Dedifferentiated amniotic fluid mesenchymal stem cell (primary cell): ENCODE measurements at regions not wholly inside any gene's neighbourhood (a gene's known extent, or its start where the extent isn't known, plus 50 kb on each side); places are given as distances from the start of the nearest gene placed in this dataset.
"Not testable (repeated sequence)": the region's sequence is repeated elsewhere in the genome, so short reads cannot be mapped to it uniquely, and the experiment has no call there.

Experiments used
- DNase-seq: peaks from one replicate; pipeline ENCODE4 v3.0.0-alpha.2; 2016; ENCODE audit errors: extremely low spot score

- not testable (repeated sequence) for DNase-seq
Measured at GRCh38 chr7:15054304-15054703, 151.8 kb upstream of the DGKB start.

- DNase-seq, result no peak
Measured at GRCh38 chr7:15049157-15049556, 146.6 kb upstream of the DGKB start.

- no peak for DNase-seq
Measured at GRCh38 chr7:15046861-15047260, 144.3 kb upstream of the DGKB start.

GRCh38 chr7:15043931-15044330 lies 141.4 kb upstream of the DGKB start:
- DNase-seq, result no peak

DNA sequence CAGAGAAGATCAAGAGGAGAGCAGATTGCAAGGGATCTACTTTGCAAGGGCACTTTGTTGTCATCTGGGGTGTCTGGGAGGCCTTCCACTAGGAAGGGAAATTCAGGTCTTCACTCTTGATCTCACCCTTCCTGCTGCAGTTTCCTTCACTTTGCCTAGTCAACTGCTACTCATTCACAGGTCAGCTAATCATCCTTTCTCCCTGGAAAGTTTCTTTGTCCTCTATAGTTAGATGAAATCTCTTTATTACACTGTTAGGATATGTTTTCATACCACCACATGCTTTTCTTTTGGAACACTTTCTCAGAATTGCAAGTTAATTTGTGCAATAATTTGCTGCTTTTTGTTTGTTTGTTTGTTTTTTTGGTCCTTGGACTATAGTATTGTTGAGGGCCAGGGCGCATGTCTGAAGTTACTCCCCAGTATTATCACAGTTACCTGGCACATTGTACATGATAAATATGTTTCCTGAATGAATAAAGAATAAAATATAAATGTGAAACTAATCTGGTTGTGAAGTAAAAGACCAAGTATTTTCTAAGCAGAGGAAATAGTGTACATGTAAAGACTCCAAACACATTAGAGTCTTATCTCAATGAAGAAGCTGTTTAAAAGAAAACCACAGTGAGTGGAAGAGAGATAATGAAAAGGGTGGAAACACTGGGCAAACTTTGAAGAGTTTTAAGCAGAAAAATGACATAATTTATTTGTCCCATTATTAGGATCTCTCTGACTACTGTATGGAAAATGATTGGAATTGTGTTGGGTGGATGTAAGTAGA lies 139.9 kb upstream of the DGKB start:
- no peak for DNase-seq

GRCh38 chr7:15041226-15041625 lies 138.7 kb upstream of the DGKB start:
- peak; percentile 56 for DNase-seq

DNA sequence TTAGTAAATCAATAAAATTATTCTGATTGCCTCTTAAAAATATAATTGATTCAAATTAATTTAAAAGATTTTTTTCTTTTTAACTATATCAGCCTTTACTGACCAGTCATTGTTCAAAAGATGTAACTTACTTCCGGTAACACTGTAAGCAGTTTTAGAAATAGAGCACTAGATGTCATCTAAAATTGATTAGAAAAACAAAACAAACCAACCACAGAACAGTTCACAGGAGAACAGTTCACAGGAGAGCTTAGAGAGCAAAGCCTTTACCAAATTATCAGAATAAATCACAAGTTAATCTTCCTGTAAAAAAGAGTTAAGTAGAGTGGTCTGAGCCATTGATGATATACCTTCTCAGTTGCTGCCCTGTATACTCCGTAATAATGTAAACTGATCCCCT lies 133.3 kb upstream of the DGKB start:
- DNase-seq, result no peak

- DNase-seq, result no peak
Measured at GRCh38 chr7:15033039-15033438, 130.5 kb upstream of the DGKB start.

- no peak for DNase-seq
Measured at GRCh38 chr7:15018981-15019380, 116.4 kb upstream of the DGKB start.

DNA sequence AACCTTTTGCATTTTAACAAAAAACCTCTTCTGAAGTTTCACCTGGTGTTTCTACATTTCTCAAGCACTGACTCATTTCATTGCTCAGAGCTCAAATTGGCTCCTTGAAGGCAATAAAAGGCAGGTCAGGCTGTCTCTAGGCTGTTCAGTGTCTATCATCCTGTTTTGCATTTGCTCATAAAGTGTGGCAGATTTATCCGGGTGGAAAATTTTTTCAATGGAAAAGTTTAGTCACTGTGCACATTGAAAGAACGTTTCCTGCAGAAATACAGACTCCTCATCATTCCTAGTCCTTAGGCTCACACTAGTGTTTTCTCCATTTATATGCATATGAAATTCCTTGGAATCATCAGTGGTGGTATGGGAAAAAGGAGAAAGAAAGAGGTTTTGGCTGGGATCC lies 114.2 kb upstream of the DGKB start:
- no peak for DNase-seq

GRCh38 chr7:15016315-15016667 lies 113.7 kb upstream of the DGKB start:
- DNase-seq, result no peak

GRCh38 chr7:15015545-15016314 lies 113.2 kb upstream of the DGKB start:
- peak; percentile 47 for DNase-seq

- DNase-seq, result no peak
Measured at GRCh38 chr7:15012135-15012534, 109.6 kb upstream of the DGKB start.

- DNase-seq, result no peak
Measured at GRCh38 chr7:15011289-15011688, 108.7 kb upstream of the DGKB start.

- no peak for DNase-seq
Measured at GRCh38 chr7:15007507-15007906, 105.0 kb upstream of the DGKB start.

DNA sequence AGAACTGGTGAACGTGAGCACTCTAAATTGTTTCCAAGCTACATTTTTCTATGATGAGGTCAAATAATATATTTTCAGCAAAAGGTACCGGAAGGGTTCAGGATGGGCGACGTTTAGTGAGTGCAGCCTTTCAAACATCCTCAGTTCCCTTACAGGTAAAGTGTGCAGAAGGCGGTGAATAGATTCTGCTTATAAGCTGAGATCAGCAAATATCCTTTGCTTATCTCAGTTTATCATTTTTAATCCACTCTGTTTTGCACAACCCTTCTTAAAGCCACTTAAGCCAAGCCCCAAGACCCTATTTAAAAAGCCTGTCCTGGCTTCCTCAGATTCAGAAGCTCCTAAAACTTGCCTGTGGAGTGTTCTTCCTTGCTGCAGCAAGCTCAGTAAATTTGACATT lies 103.1 kb upstream of the DGKB start:
- no peak for DNase-seq

DNA sequence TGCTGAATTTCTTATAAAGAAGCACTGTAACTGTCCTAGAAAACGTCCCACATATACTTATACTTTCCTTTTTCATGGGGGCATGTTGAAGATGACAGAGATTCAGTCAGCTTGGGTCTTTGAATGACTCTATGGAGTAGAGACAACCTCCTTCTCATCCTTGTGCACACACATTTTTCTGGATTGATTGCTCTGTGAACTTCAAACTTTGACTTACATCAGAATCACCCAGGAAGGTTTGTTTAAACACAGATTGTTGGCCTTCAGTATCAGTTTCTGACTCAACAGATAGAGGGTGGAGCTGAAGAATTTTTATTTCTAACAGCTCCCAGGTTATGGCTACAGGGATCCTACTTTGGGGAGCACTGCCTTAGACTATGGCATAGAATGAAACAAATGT lies 97.6 kb upstream of the DGKB start:
- no peak for DNase-seq

DNA sequence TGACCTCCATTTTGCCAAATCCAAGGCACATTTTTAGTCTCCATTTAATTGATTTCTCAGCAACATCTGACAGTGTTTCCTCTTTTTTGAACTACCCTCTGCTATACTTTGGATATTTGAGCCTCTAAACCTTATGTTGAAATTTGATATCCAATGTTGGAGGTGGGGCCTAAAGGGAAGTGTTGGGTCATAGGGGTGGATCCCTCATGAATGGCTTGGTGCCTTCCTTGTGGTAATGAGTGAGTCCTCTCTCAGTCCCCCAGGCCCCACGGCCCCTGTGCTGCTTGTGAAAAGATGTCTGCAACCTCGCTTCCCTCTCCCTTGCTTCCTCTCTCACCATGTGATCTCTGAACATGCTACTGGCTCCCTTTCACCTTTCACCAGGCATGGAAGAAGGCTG lies 96.8 kb upstream of the DGKB start:
- DNase-seq, result no peak

DNA sequence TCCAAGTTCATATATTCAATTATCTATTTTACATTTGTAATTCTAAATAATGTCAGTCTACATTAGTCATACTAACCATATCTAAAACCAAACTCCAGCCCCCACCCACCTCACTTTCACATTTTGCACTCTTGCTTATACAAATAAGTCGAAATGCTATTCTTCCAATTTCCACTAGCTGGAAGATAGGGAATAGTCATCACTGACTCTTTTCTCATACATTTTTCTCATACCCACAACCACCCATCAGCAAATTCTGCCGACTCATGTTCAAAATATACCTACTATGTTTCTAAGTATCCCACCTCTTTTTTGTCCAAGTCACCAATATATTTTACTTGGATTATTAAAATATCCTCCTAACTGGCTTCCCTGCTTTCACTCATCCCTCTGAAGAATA lies 93.2 kb upstream of the DGKB start:
- DNase-seq, result no peak

- DNase-seq, result peak; percentile 47
Measured at GRCh38 chr7:14988941-14989340, 86.4 kb upstream of the DGKB start.

DNA sequence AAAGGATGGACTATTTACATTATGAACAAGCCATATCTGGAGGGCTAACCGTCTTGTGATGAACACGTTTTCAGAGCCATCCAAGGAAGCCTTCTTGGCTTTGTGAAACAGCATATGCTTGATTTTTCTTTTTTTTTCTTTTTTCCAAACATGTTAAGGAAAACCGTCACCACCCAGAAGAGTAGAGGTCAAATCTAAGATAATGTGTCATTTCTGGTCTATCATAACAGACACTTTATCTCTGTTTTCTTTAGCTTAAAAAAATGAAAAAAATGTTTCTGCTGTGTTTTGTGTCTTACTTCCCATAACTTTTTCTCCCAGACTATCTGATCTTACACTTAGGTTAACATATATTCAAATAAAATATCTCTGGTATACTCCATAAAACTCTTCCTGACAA lies 76.1 kb upstream of the DGKB start:
- no peak for DNase-seq

DNA sequence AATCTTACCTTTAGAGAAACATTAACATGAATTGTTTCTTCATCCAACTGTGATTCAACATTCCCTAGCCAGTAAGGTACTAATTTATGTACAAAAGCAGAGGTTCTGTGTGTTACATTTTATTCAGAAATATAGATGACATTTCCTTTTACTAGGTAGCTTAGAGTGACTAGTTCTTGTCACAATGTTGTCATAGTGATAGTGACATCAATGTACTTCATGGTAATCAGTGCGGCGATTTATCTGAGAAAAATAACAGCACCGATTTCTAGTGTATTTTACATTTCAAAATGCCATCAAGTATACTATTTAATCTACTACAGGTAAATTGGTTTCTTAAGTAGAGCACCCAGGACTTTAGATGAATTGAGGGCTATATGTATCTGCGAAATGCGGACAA lies 72.1 kb upstream of the DGKB start:
- no peak for DNase-seq

- no peak for DNase-seq
Measured at GRCh38 chr7:14973712-14974428, 71.3 kb upstream of the DGKB start.
